ENCODE measurements at regions not wholly inside any gene's neighbourhood (a gene's known extent, or its start where the extent isn't known, plus 50 kb on each side); places are given as distances from the start of the nearest gene placed in this dataset.

GRCh38 chr13:33629605-33630360, 188.2 kb upstream of the RFC3 start:
- H3K4me2 ChIP-seq (ENCODE audit: low read depth, low read length): no peak overlapping the region
- H3K9me3 ChIP-seq (ENCODE audit: control insufficient read depth, insufficient read depth, low read length): no peaks in the 10 kb centered on the region
- no peaks in the 10 kb centered on the region for H4K20me1 ChIP-seq (ENCODE audit: insufficient read depth, low read length)
- ATAC-seq (ENCODE audit: low read depth): no peak
- no peak overlapping the region for H2BK120ac ChIP-seq (ENCODE audit: low read depth, low read length)
- H3K4me3 ChIP-seq (ENCODE audit: insufficient read depth, low read depth, low read length): no peak overlapping the region
- H4K8ac ChIP-seq (ENCODE audit: low read depth in 2 of 2, low read length in 2 of 2): no peak overlapping the region
- no peak overlapping the region for H3K56ac ChIP-seq (ENCODE audit: extremely low read depth, insufficient read depth, low read length)
- H3K27ac ChIP-seq (ENCODE audit: insufficient read depth, low read length): no peak overlapping the region
- no peak for TF ChIP-seq ELK1 (IDR thresholded peaks at IDR 0.05; ENCODE audit: borderline replicate concordance, low read depth, low read length)
- no peak for TF ChIP-seq BHLHE40 (IDR thresholded peaks at IDR 0.05; ENCODE audit: low read depth, low read length)
- TF ChIP-seq, protein P1, sequence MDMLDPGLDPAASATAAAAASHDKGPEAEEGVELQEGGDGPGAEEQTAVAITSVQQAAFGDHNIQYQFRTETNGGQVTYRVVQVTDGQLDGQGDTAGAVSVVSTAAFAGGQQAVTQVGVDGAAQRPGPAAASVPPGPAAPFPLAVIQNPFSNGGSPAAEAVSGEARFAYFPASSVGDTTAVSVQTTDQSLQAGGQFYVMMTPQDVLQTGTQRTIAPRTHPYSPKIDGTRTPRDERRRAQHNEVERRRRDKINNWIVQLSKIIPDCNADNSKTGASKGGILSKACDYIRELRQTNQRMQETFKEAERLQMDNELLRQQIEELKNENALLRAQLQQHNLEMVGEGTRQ (IDR thresholded peaks at IDR 0.05; ENCODE audit: low read depth, low read length): no peak
- no peak for TF ChIP-seq NFE2L2 (IDR thresholded peaks at IDR 0.05; ENCODE audit: low read depth, low read length)
- TF ChIP-seq SMC3 (IDR thresholded peaks at IDR 0.05; ENCODE audit: low read depth, low read length): no peak
- TF ChIP-seq, protein P2, sequence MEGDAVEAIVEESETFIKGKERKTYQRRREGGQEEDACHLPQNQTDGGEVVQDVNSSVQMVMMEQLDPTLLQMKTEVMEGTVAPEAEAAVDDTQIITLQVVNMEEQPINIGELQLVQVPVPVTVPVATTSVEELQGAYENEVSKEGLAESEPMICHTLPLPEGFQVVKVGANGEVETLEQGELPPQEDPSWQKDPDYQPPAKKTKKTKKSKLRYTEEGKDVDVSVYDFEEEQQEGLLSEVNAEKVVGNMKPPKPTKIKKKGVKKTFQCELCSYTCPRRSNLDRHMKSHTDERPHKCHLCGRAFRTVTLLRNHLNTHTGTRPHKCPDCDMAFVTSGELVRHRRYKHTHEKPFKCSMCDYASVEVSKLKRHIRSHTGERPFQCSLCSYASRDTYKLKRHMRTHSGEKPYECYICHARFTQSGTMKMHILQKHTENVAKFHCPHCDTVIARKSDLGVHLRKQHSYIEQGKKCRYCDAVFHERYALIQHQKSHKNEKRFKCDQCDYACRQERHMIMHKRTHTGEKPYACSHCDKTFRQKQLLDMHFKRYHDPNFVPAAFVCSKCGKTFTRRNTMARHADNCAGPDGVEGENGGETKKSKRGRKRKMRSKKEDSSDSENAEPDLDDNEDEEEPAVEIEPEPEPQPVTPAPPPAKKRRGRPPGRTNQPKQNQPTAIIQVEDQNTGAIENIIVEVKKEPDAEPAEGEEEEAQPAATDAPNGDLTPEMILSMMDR (conservative IDR thresholded peaks at IDR 0.05; ENCODE audit: low read depth, low read length): no peak
- no peak for TF ChIP-seq MAZ (IDR thresholded peaks at IDR 0.05; ENCODE audit: borderline replicate concordance, low read depth, low read length)
- no peak for TF ChIP-seq POLR2A (IDR thresholded peaks at IDR 0.05; ENCODE audit: low read depth, low read length)
- TF ChIP-seq MXI1 (IDR thresholded peaks at IDR 0.05; ENCODE audit: borderline replicate concordance, low read depth, low read length): no peak
- TF ChIP-seq FOS (IDR thresholded peaks at IDR 0.05; ENCODE audit: low read depth, low read length): no peak
- no peak overlapping the region for H3K9ac ChIP-seq (ENCODE audit: low read depth, low read length)
- H3K9me1 ChIP-seq (ENCODE audit: insufficient read depth, low read length): no peaks in the 10 kb centered on the region
- H3K23ac ChIP-seq (ENCODE audit: low read depth, low read length): no peak overlapping the region
- no peak overlapping the region for H3K18ac ChIP-seq (ENCODE audit: low read depth, low read length)
- no peaks in the 10 kb centered on the region for H3K27me3 ChIP-seq (ENCODE audit: control insufficient read depth, insufficient read depth, low read length)
- no peak overlapping the region for H4K5ac ChIP-seq (ENCODE audit: low read depth, low read length)
- H4K91ac ChIP-seq (ENCODE audit: insufficient read depth, low read depth, low read length): no peak overlapping the region
- no peak overlapping the region for H2AK5ac ChIP-seq (ENCODE audit: low read depth, low read length)
- in situ Hi-C loops (cut with MboI; ENCODE audit: low sequenced_read_pairs): no loop called here
- H2BK20ac ChIP-seq (ENCODE audit: low read depth, low read length): no peak overlapping the region
- H3K4ac ChIP-seq (ENCODE audit: low read depth, low read length): no peak overlapping the region
- H2AFZ ChIP-seq (replicated peaks; ENCODE audit: low read length, poor library complexity): no peak overlapping the region
- H3K79me1 ChIP-seq (ENCODE audit: low read depth in 1 of 2, low read length in 2 of 2): no peaks in the 10 kb centered on the region
- ChIA-PET CTCF (no interaction called here), POLR2A (ENCODE audit: unreplicated experiment) (interaction anchor here (0.7 kb wide), 1 partner anchor 87 kb away, joined by 4 read pairs; no protein-coding TSS in a partner anchor)
- 50% methylated on average over 2 of the region's 4 CpGs; no CpG with 5 or more reads in 1 of the 2 experiments for WGBS, 2 experiments (ENCODE audit: extremely low coverage in 2 of 2, insufficient read length in 1 of 2)
- H3K14ac ChIP-seq (replicated peaks; ENCODE audit: low read depth, low read length): no peak overlapping the region
- H3K36me3 ChIP-seq (ENCODE audit: control insufficient read depth, insufficient read depth, low read length): no peaks in the 10 kb centered on the region
- H2AK9ac ChIP-seq (replicated peaks; ENCODE audit: low read depth, low read length, poor library complexity): no peak overlapping the region
- no peak overlapping the region for H2BK5ac ChIP-seq (ENCODE audit: low read depth, low read length, poor library complexity, severe bottlenecking)
- H3K4me1 ChIP-seq (ENCODE audit: control insufficient read depth, insufficient read depth, low read length): peaks cover 6% of the 10 kb centered on the region; the same call in 1 of the 2 replicates
- no peak for DNase-seq
- intact Hi-C loops (cut with micrococcal nuclease): no loop called here
- no peak overlapping the region for H2BK15ac ChIP-seq (ENCODE audit: low read depth, low read length)
- BruUV-seq (replicated peaks): no TSS peak
- dilution Hi-C loops (cut with HindIII; ENCODE audit: low sequenced_read_pairs, unreplicated experiment): no loop called here

All from IMR-90 (cell line).